ENCODE measurements at regions not wholly inside any gene's neighbourhood (a gene's known extent, or its start where the extent isn't known, plus 50 kb on each side); places are given as distances from the start of the nearest gene placed in this dataset.

DNA sequence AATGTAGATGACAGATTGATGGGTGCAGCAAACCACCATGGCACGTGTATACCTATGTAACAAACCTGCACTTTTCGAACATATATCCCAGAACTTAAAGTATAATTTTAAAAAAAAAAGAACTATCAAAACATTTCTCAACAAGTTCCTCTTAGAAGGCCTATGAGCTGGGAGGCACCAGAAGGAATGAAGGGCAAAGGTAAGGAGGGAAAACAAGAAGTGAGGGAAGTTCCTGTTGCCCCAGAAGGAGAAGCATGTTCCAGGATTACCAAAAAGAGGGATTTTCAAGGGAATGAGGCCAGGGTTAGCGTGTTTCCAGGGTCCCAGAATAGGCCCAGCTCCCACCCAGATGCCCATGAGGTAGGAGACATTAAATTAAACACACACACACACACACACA lies 361.0 kb downstream of the SETD4 start:
- POLR2A ChIA-PET: no interaction called here
- CTCF ChIA-PET: no interaction called here

DNA sequence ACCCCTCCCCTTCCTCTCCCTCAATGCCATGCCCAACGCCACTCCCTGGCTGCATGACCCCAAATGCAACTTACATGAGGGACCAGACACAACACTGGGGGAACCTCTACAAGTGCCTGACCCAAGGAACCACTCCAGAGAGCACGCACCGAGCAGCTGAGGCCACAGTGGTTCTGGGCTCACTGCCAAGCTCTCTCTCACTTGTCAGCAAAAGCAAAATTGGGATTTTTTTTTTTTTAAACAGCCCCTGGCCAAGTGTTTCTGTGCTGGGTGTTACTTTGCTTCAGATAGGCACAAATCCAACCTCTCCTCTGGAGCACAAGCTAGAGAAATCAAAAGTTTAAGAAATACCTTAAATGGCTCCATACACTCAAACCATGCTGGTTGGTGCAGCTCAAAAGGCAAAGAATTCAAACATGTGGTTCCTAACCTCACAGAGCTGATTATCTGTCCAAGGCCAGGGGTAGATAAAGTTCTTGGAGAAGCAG lies 363.0 kb downstream of the SETD4 start:
- intact Hi-C loops (cut with micrococcal nuclease): no loop called here
- ChIA-PET POLR2A (no interaction called here), CTCF (interaction anchor here (0.7 to 1.5 kb wide), 2 partner anchors 55 to 807 kb away, joined by 3 read pairs; no protein-coding TSS in a partner anchor)
- no peak overlapping the region for H3K4me2 ChIP-seq (ENCODE audit: insufficient read depth, low read length)
- dilution Hi-C loops (cut with MboI; ENCODE audit: extremely low pct_ligation_motif_present, low sequenced_read_pairs): no loop called here
- no TSS peak for BruUV-seq (replicated peaks)
- H3K36me3 ChIP-seq (ENCODE audit: control insufficient read depth in 2 of 2, extremely low read depth in 1 of 2, insufficient read depth in 2 of 2, low read length in 2 of 2): no peaks in the 10 kb centered on the region
- FAIRE-seq: no peak
- H4K20me1 ChIP-seq (replicated peaks; ENCODE audit: control insufficient read depth, extremely low read depth, insufficient read depth, low read length): no peaks in the 10 kb centered on the region
- TF ChIP-seq JUN (IDR thresholded peaks at IDR 0.05; ENCODE audit: borderline replicate concordance, insufficient read depth, insufficient read length, low read depth) (no peak), MYC (IDR thresholded peaks at IDR 0.05; ENCODE audit: low read depth, low read length) (no peak), POLR2AphosphoS5 (IDR thresholded peaks at IDR 0.05; ENCODE audit: insufficient read depth, low read depth, low read length) (no peak), EZH2 (IDR thresholded peaks at IDR 0.05; ENCODE audit: borderline replicate concordance, low read depth, low read length, severe bottlenecking) (no peak), GATA2 (IDR thresholded peaks at IDR 0.05; ENCODE audit: insufficient read depth, insufficient read length, low read depth, low read length) (no peak), FOS (IDR thresholded peaks at IDR 0.05; ENCODE audit: borderline replicate concordance, insufficient read depth, low read length) (no peak), POLR2A (IDR thresholded peaks at IDR 0.05; ENCODE audit: low read depth, low read length) (no peak)
- TF ChIP-seq, protein P1, sequence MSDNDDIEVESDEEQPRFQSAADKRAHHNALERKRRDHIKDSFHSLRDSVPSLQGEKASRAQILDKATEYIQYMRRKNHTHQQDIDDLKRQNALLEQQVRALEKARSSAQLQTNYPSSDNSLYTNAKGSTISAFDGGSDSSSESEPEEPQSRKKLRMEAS (IDR thresholded peaks at IDR 0.05; ENCODE audit: insufficient read depth, insufficient read length): no peak
- TF ChIP-seq, protein P2, sequence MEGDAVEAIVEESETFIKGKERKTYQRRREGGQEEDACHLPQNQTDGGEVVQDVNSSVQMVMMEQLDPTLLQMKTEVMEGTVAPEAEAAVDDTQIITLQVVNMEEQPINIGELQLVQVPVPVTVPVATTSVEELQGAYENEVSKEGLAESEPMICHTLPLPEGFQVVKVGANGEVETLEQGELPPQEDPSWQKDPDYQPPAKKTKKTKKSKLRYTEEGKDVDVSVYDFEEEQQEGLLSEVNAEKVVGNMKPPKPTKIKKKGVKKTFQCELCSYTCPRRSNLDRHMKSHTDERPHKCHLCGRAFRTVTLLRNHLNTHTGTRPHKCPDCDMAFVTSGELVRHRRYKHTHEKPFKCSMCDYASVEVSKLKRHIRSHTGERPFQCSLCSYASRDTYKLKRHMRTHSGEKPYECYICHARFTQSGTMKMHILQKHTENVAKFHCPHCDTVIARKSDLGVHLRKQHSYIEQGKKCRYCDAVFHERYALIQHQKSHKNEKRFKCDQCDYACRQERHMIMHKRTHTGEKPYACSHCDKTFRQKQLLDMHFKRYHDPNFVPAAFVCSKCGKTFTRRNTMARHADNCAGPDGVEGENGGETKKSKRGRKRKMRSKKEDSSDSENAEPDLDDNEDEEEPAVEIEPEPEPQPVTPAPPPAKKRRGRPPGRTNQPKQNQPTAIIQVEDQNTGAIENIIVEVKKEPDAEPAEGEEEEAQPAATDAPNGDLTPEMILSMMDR (IDR thresholded peaks at IDR 0.05; ENCODE audit: extremely low read depth in 1 of 2, insufficient read depth in 1 of 2, low read depth in 1 of 2, low read length in 2 of 2): no peak
- no peak overlapping the region for H3K4me3 ChIP-seq (replicated peaks in 1 of 3; ENCODE audit: insufficient read depth in 1 of 3, low read depth in 1 of 3, low read length in 3 of 3)
- no peak for DNase-seq (ENCODE audit: low read depth, low spot score)
- H3K9ac ChIP-seq (replicated peaks; ENCODE audit: extremely low read depth, insufficient read depth, low read length): no peak overlapping the region
- H3K79me2 ChIP-seq (ENCODE audit: control insufficient read depth, insufficient read depth, low read length): no peaks in the 10 kb centered on the region
- H3K27ac ChIP-seq (ENCODE audit: insufficient read depth, low read depth, low read length): no peak overlapping the region
- H3K9me3 ChIP-seq (replicated peaks; ENCODE audit: control insufficient read depth, insufficient read depth, low read length): no peaks in the 10 kb centered on the region
- H3K9me1 ChIP-seq (replicated peaks; ENCODE audit: control insufficient read depth, extremely low read depth, insufficient read depth, low read length): no peaks in the 10 kb centered on the region
- H3K4me1 ChIP-seq (ENCODE audit: control insufficient read depth, extremely low read depth, insufficient read depth, low read length): no peaks in the 10 kb centered on the region
- H2AFZ ChIP-seq (ENCODE audit: low read depth, low read length): no peak overlapping the region
- peaks cover 26 to 30% of the 10 kb centered on the region in 2 experiments for H3K27me3 ChIP-seq (ENCODE audit: control insufficient read depth in 2 of 2, insufficient read depth in 2 of 2, low read length in 2 of 2)

More for the DNA sequence above, 361.0 kb downstream of the SETD4 start:
- no peak overlapping the region for H2AFZ ChIP-seq (ENCODE audit: low read depth, low read length)
- TF ChIP-seq MYC (IDR thresholded peaks at IDR 0.05; ENCODE audit: low read depth, low read length) (no peak), JUN (IDR thresholded peaks at IDR 0.05; ENCODE audit: borderline replicate concordance, insufficient read depth, insufficient read length, low read depth) (no peak), EZH2 (IDR thresholded peaks at IDR 0.05; ENCODE audit: borderline replicate concordance, low read depth, low read length, severe bottlenecking) (no peak), POLR2A (IDR thresholded peaks at IDR 0.05; ENCODE audit: low read depth, low read length) (no peak), GATA2 (IDR thresholded peaks at IDR 0.05; ENCODE audit: insufficient read depth, insufficient read length, low read depth, low read length) (no peak), POLR2AphosphoS5 (IDR thresholded peaks at IDR 0.05; ENCODE audit: insufficient read depth, low read depth, low read length) (no peak), FOS (IDR thresholded peaks at IDR 0.05; ENCODE audit: borderline replicate concordance, insufficient read depth, low read length) (no peak)
- no peak overlapping the region for H3K4me2 ChIP-seq (ENCODE audit: insufficient read depth, low read length)
- H3K36me3 ChIP-seq (ENCODE audit: control insufficient read depth in 2 of 2, extremely low read depth in 1 of 2, insufficient read depth in 2 of 2, low read length in 2 of 2): no peaks in the 10 kb centered on the region
- intact Hi-C loops (cut with micrococcal nuclease) (no loop called here), dilution Hi-C loops (cut with MboI; ENCODE audit: extremely low pct_ligation_motif_present, low sequenced_read_pairs) (no loop called here)
- DNase-seq (ENCODE audit: low read depth, low spot score) (no peak), FAIRE-seq (no peak)
- no peaks in the 10 kb centered on the region for H4K20me1 ChIP-seq (replicated peaks; ENCODE audit: control insufficient read depth, extremely low read depth, insufficient read depth, low read length)
- peaks cover 26 to 32% of the 10 kb centered on the region in 2 experiments for H3K27me3 ChIP-seq (ENCODE audit: control insufficient read depth in 2 of 2, insufficient read depth in 2 of 2, low read length in 2 of 2)
- no peaks in the 10 kb centered on the region for H3K79me2 ChIP-seq (ENCODE audit: control insufficient read depth, insufficient read depth, low read length)
- BruUV-seq (replicated peaks): no TSS peak
- H3K4me3 ChIP-seq (replicated peaks in 1 of 3; ENCODE audit: insufficient read depth in 1 of 3, low read depth in 1 of 3, low read length in 3 of 3): no peak overlapping the region
- H3K4me1 ChIP-seq (ENCODE audit: control insufficient read depth, extremely low read depth, insufficient read depth, low read length): no peaks in the 10 kb centered on the region
- H3K27ac ChIP-seq (ENCODE audit: insufficient read depth, low read depth, low read length): no peak overlapping the region
- no peak overlapping the region for H3K9ac ChIP-seq (replicated peaks; ENCODE audit: extremely low read depth, insufficient read depth, low read length)
- no peaks in the 10 kb centered on the region for H3K9me3 ChIP-seq (replicated peaks; ENCODE audit: control insufficient read depth, insufficient read depth, low read length)
- H3K9me1 ChIP-seq (replicated peaks; ENCODE audit: control insufficient read depth, extremely low read depth, insufficient read depth, low read length): no peaks in the 10 kb centered on the region

Data from endothelial cell of umbilical vein (primary cell).